H1 (cell line): ENCODE measurements at regions not wholly inside any gene's neighbourhood (a gene's known extent, or its start where the extent isn't known, plus 50 kb on each side); places are given as distances from the start of the nearest gene placed in this dataset.

Source experiments
- CTCF ChIA-PET: fragments of 300-600 bp; sonication (Branson Sonifier 250); formaldehyde crosslinking; loops from one replicate; lab custom pipeline; 2021; ENCODE audit not compliant: partially characterized antibody; lab: Charles Lee
- POLR2A ChIA-PET: fragments of 300-600 bp; sonication (Branson Sonifier 250); formaldehyde crosslinking; loops from one replicate; lab custom pipeline; 2021; ENCODE audit warnings: inconsistent platforms; ENCODE audit not compliant: partially characterized antibody; lab: Charles Lee
- DNase-seq, 2 experiments: peaks; one replicate each; pipeline versions ENCODE4 v3.0.0 to v3.0.0-alpha.2; 2010 to 2022; ENCODE audit warnings: low spot score in 2 of 2, low read depth in 1 of 2, mixed read lengths in 1 of 2
- FAIRE-seq: peaks from 2 replicates; lab custom pipeline; 2011; peaks lifted over from hg19 to GRCh38; lab: Jason Lieb, UNC
- H2AFZ ChIP-seq: 2 replicates; pipeline ENCODE4 v1.8.1; 2012; ENCODE audit warnings: low read length, inconsistent platforms
- H2AK5ac ChIP-seq: 2 replicates; pipeline ENCODE4 v1.6.1; 2013; ENCODE audit warnings: low read depth, low read length
- H2BK120ac ChIP-seq: replicated peaks from 2 replicates; pipeline ENCODE3; 2013; ENCODE audit warnings: low read depth, low read length, inconsistent platforms
- H2BK12ac ChIP-seq: 2 replicates; pipeline ENCODE4 v1.6.1; 2013; ENCODE audit warnings: low read depth, low read length
- H2BK15ac ChIP-seq: 2 replicates; pipeline ENCODE4 v1.6.1; 2013; ENCODE audit warnings: low read length
- H2BK20ac ChIP-seq: 2 replicates; pipeline ENCODE4 v1.6.1; 2013; ENCODE audit warnings: low read length
- H2BK5ac ChIP-seq: 2 replicates; pipeline ENCODE4 v1.6.1; 2013; ENCODE audit warnings: low read depth, low read length
- H3K14ac ChIP-seq: 2 replicates; pipeline ENCODE4 v1.6.1; 2013; ENCODE audit warnings: inconsistent platforms; ENCODE audit not compliant: insufficient read length
- H3K18ac ChIP-seq: 2 replicates; pipeline ENCODE4 v1.6.1; 2013; ENCODE audit warnings: low read length; ENCODE audit errors: extremely low read depth
- H3K23ac ChIP-seq: 2 replicates; pipeline ENCODE4 v1.6.1; 2013; ENCODE audit warnings: inconsistent platforms; ENCODE audit not compliant: insufficient read length
- H3K23me2 ChIP-seq: 2 replicates; pipeline ENCODE4 v1.6.1; 2013; ENCODE audit warnings: low read depth, low read length
- H3K27ac ChIP-seq: 2 replicates; pipeline ENCODE4 v1.6.1; 2011; ENCODE audit warnings: low read depth, low read length, inconsistent platforms
- H3K27me3 ChIP-seq, 4 experiments: replicated peaks in 1 of 4; 1 replicate in 1 of 4; 2 replicates in 3 of 4; pipeline versions ENCODE4 v1.6.1 to v1.8.1; 2011 to 2013; ENCODE audit warnings: low read length in 3 of 4, mild to moderate bottlenecking in 3 of 4, inconsistent platforms in 2 of 4, mixed read lengths in 2 of 4, moderate library complexity in 1 of 4; ENCODE audit not compliant: control insufficient read depth in 3 of 4, insufficient read depth in 3 of 4; ENCODE audit errors: extremely low read depth in 1 of 4
- H3K36me3 ChIP-seq, 4 experiments: 2 replicates each; pipeline versions ENCODE4 v1.6.1 to v1.8.1; 2011 to 2013; ENCODE audit warnings: mild to moderate bottlenecking in 4 of 4, low read length in 3 of 4, moderate library complexity in 2 of 4, control low read depth in 1 of 4, inconsistent platforms in 1 of 4; ENCODE audit not compliant: insufficient read depth in 4 of 4, control insufficient read depth in 2 of 4
- H3K4ac ChIP-seq: replicated peaks from 2 replicates; pipeline ENCODE3; 2013; ENCODE audit warnings: low read length, low read depth, mixed read lengths, inconsistent platforms; ENCODE audit not compliant: insufficient read length
- H3K4me1 ChIP-seq, 4 experiments: replicated peaks in 1 of 4; 1 replicate in 1 of 4; 2 replicates in 3 of 4; pipeline versions ENCODE4 v1.6.1 to v1.8.1; 2011 to 2013; ENCODE audit warnings: low read length in 3 of 4, inconsistent platforms in 2 of 4, mixed read lengths in 1 of 4; ENCODE audit not compliant: insufficient read depth in 4 of 4, control insufficient read depth in 3 of 4
- H3K4me2 ChIP-seq, 2 experiments: 2 replicates each; pipeline versions ENCODE4 v1.6.1 to v1.8.1; 2011 to 2013; ENCODE audit warnings: low read depth in 2 of 2, low read length in 2 of 2, control low read depth in 1 of 2, inconsistent platforms in 1 of 2, mild to moderate bottlenecking in 1 of 2; ENCODE audit not compliant: insufficient read depth in 1 of 2
- H3K4me3 ChIP-seq, 4 experiments: fragments of 200-600, 300-600 bp in 1 of 4; sonication (generic), shearing (Covaris generic), sonication (Bioruptor Twin) in 1 of 4; 2 replicates each; pipeline versions ENCODE4 v1.5.1 to v1.8.1; 2011 to 2016; ENCODE audit warnings: low read length in 4 of 4, low read depth in 3 of 4, control low read depth in 2 of 4, inconsistent platforms in 2 of 4, mild to moderate bottlenecking in 2 of 4, mixed read lengths in 1 of 4, moderate library complexity in 1 of 4; ENCODE audit not compliant: insufficient read depth in 2 of 4; ENCODE audit errors: extremely low read depth in 1 of 4
- H3K56ac ChIP-seq: replicated peaks from 2 replicates; pipeline ENCODE3; 2013; ENCODE audit warnings: low read depth, mild to moderate bottlenecking, mixed read lengths, low read length, inconsistent platforms; ENCODE audit not compliant: insufficient read length
- H3K79me1 ChIP-seq: 2 replicates; pipeline ENCODE4 v1.6.1; 2013; ENCODE audit warnings: low read depth, low read length, control low read depth
- H3K79me2 ChIP-seq, 2 experiments: 2 replicates each; pipeline versions ENCODE4 v1.6.1 to v1.8.1; 2012 to 2013; ENCODE audit warnings: low read length in 2 of 2, mild to moderate bottlenecking in 2 of 2, inconsistent platforms in 1 of 2; ENCODE audit not compliant: insufficient read depth in 2 of 2, control insufficient read depth in 1 of 2
- H3K9ac ChIP-seq, 4 experiments: replicated peaks in 1 of 4; 1 replicate in 1 of 4; 2 replicates in 3 of 4; pipeline versions ENCODE4 v1.6.1 to v1.8.1; 2011 to 2013; ENCODE audit warnings: low read depth in 3 of 4, low read length in 3 of 4, control low read depth in 2 of 4, mild to moderate bottlenecking in 2 of 4, moderate library complexity in 2 of 4, inconsistent platforms in 1 of 4; ENCODE audit errors: extremely low read depth in 1 of 4
- H3K9me3 ChIP-seq, 2 experiments: 2 replicates each; pipeline versions ENCODE4 v1.6.1 to v1.8.1; 2012 to 2013; ENCODE audit warnings: mild to moderate bottlenecking in 2 of 2, moderate library complexity in 2 of 2, control low read depth in 1 of 2, inconsistent platforms in 1 of 2, low read depth in 1 of 2, low read length in 1 of 2, mixed read lengths in 1 of 2; ENCODE audit not compliant: insufficient read depth in 2 of 2
- H4K20me1 ChIP-seq, 2 experiments: replicated peaks in 1 of 2; 2 replicates each; pipeline versions ENCODE3 to v1.8.1; 2011 to 2013; ENCODE audit warnings: inconsistent platforms in 2 of 2, low read length in 2 of 2, mild to moderate bottlenecking in 1 of 2; ENCODE audit not compliant: insufficient read depth in 2 of 2, control insufficient read depth in 1 of 2
- H4K5ac ChIP-seq: 2 replicates; pipeline ENCODE4 v1.6.1; 2013; ENCODE audit warnings: low read length, low read depth, mixed read lengths, inconsistent platforms; ENCODE audit not compliant: insufficient read length
- H4K8ac ChIP-seq: 2 replicates; pipeline ENCODE4 v1.8.0; 2013; ENCODE audit warnings: mild to moderate bottlenecking, moderate library complexity, low read length, inconsistent platforms; ENCODE audit not compliant: insufficient read depth; ENCODE audit errors: extremely low read depth
- H4K91ac ChIP-seq: replicated peaks from 2 replicates; pipeline ENCODE3; 2013; ENCODE audit warnings: low read length, mixed read lengths, inconsistent platforms; ENCODE audit not compliant: insufficient read length
- BACH1 ChIP-seq: IDR thresholded peaks from 2 replicates; pipeline ENCODE4 v1.6.1; 2012; ENCODE audit warnings: low read length, improper control_type of control experiment
- BCL11A ChIP-seq, 2 experiments: IDR thresholded peaks; one replicate each; pipeline ENCODE4 v1.6.1; 2011; ENCODE audit warnings: low read depth in 2 of 2, low read length in 2 of 2, mild to moderate bottlenecking in 2 of 2
- BRCA1 ChIP-seq: IDR thresholded peaks from 2 replicates; pipeline ENCODE4 v1.6.1; 2012; ENCODE audit warnings: low read depth, low read length, improper control_type of control experiment
- CTCF ChIP-seq, 3 experiments: IDR thresholded peaks; 1 replicate in 2 of 3; 2 replicates in 1 of 3; pipeline versions ENCODE4 v1.5.1 to v1.6.1; 2011; ENCODE audit warnings: low read length in 3 of 3, mild to moderate bottlenecking in 3 of 3, inconsistent platforms in 2 of 3, low read depth in 1 of 3, moderate library complexity in 1 of 3; ENCODE audit not compliant: insufficient read depth in 1 of 3; ENCODE audit errors: control extremely low read depth in 1 of 3
- EP300 ChIP-seq, 2 experiments: IDR thresholded peaks; 1 replicate in 1 of 2; 2 replicates in 1 of 2; pipeline ENCODE4 v1.6.1; 2011 to 2012; ENCODE audit warnings: low read depth in 2 of 2, low read length in 2 of 2, mild to moderate bottlenecking in 2 of 2, borderline replicate concordance in 1 of 2, inconsistent platforms in 1 of 2, moderate library complexity in 1 of 2
- NRF1 ChIP-seq: IDR thresholded peaks from 2 replicates; pipeline ENCODE4 v1.6.1; 2011; ENCODE audit warnings: mild to moderate bottlenecking, low read depth, low read length, improper control_type of control experiment
- RAD21 ChIP-seq, 2 experiments: IDR thresholded peaks in 1 of 2; conservative IDR thresholded peaks in 1 of 2; 2 replicates each; pipeline ENCODE4 v1.6.1; 2011; ENCODE audit warnings: low read depth in 2 of 2, low read length in 2 of 2, improper control_type of control experiment in 1 of 2, inconsistent platforms in 1 of 2, mild to moderate bottlenecking in 1 of 2, moderate library complexity in 1 of 2
- SIRT6 ChIP-seq: IDR thresholded peaks from one replicate; pipeline ENCODE4 v1.7.1; 2012; ENCODE audit warnings: low read length, inconsistent platforms
- SIX5 ChIP-seq: IDR thresholded peaks from 2 replicates; pipeline ENCODE4 v1.6.1; 2011; ENCODE audit warnings: mild to moderate bottlenecking, low read depth, low read length
- SP2 ChIP-seq: IDR thresholded peaks from 2 replicates; pipeline ENCODE4 v1.6.1; 2012; ENCODE audit warnings: mild to moderate bottlenecking, low read length, inconsistent platforms
- SP4 ChIP-seq: IDR thresholded peaks from 2 replicates; pipeline ENCODE4 v1.6.1; 2012; ENCODE audit warnings: low read length, inconsistent platforms
- SRF ChIP-seq: IDR thresholded peaks from 2 replicates; pipeline ENCODE4 v1.6.1; 2011; ENCODE audit warnings: mild to moderate bottlenecking, low read depth, low read length, moderate library complexity
- TCF12 ChIP-seq: IDR thresholded peaks from 2 replicates; pipeline ENCODE4 v1.6.1; 2011; ENCODE audit warnings: low read depth, mild to moderate bottlenecking, low read length
- TEAD4 ChIP-seq: IDR thresholded peaks from 2 replicates; pipeline ENCODE4 v1.6.1; 2012; ENCODE audit warnings: low read depth, low read length, inconsistent platforms, mixed read lengths
- WGBS, 2 experiments: shearing (Covaris generic) in 1 of 2; methylation state at CpG; one replicate each; pipeline versions ENCODE4 v1.1.6 to v1.1.7; 2013 to 2015; ENCODE audit warnings: low lambda C conversion rate in 2 of 2, mixed read lengths in 2 of 2, inconsistent platforms in 1 of 2, low coverage in 1 of 2, missing lambda C conversion rate in 1 of 2; ENCODE audit not compliant: insufficient replicate concordance in 2 of 2, insufficient coverage in 1 of 2, insufficient read length in 1 of 2; ENCODE audit errors: extremely low coverage in 1 of 2, missing lambda C conversion rate in 1 of 2; 5-methylcytosine and 5-hydroxymethylcytosine counted together

DNA sequence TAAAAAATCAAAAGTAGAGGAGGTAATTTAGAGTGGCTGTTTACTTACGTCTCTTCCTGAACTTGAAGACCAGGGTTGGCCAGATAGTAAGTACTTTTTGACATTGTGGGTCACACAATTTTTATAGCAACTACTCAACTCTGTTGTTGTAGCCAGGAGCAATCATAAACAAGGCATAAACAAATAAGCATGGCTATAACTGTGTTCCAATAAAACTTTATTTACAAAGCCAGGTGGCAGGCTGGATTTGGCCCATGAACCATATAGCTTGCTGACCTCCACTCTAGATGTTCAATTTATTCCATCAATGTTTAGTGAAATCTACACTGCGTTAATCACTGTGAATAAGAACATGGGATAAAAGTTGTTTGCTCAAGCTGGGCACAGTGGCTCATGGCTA is 500.4 kb upstream of the ERCC4 start:
- H2BK12ac ChIP-seq: no peak overlapping the region
- no peak overlapping the region for H3K27ac ChIP-seq
- H3K4me1 ChIP-seq: no peaks in the 10 kb centered on the region
- H3K79me1 ChIP-seq: no peaks in the 10 kb centered on the region
- no peak overlapping the region for H2AK5ac ChIP-seq
- no peak overlapping the region for H3K4ac ChIP-seq
- no peak for DNase-seq
- H3K23ac ChIP-seq: no peak overlapping the region
- no peaks in the 10 kb centered on the region for H3K9me3 ChIP-seq
- H2BK5ac ChIP-seq: no peak overlapping the region
- H2BK120ac ChIP-seq: no peak overlapping the region
- H4K5ac ChIP-seq: no peak overlapping the region
- no peak overlapping the region for H3K9ac ChIP-seq
- no peaks in the 10 kb centered on the region for H4K20me1 ChIP-seq
- no peak overlapping the region for H4K8ac ChIP-seq
- no peaks in the 10 kb centered on the region for H3K27me3 ChIP-seq
- H3K23me2 ChIP-seq: no peaks in the 10 kb centered on the region
- WGBS, 2 experiments: 92% methylated on average over 2 of the region's 2 CpGs; no CpG with 5 or more reads in 1 of the 2 experiments
- no peak overlapping the region for H2AFZ ChIP-seq
- H3K4me3 ChIP-seq: no peak overlapping the region
- H2BK20ac ChIP-seq: no peak overlapping the region
- FAIRE-seq: no peak
- no peak overlapping the region for H2BK15ac ChIP-seq
- ChIA-PET POLR2A (no interaction called here), CTCF (no interaction called here)
- no peak overlapping the region for H4K91ac ChIP-seq
- peaks cover 0 to 3% (median under 1%) of the 10 kb centered on the region in 4 experiments; a peak in 2 of 8 replicates for H3K36me3 ChIP-seq
- no peak overlapping the region for H3K56ac ChIP-seq
- no peak overlapping the region for H3K18ac ChIP-seq
- no peak overlapping the region for H3K4me2 ChIP-seq
- no peaks in the 10 kb centered on the region for H3K79me2 ChIP-seq
- H3K14ac ChIP-seq: no peak overlapping the region
- TF ChIP-seq CTCF (IDR thresholded peaks at IDR 0.05; ENCODE audit: control extremely low read depth in 1 of 3, insufficient read depth in 1 of 3, low read depth in 1 of 3, low read length in 3 of 3) (no peak), SRF (no peak), EP300 (IDR thresholded peaks at IDR 0.05; ENCODE audit: borderline replicate concordance in 1 of 2, low read depth in 2 of 2, low read length in 2 of 2) (no peak), NRF1 (no peak), SP4 (no peak), TEAD4 (no peak), BCL11A (IDR thresholded peaks at IDR 0.05; ENCODE audit: low read depth in 2 of 2, low read length in 2 of 2) (no peak), TCF12 (no peak), SIX5 (no peak), BRCA1 (no peak), BACH1 (no peak), RAD21 (IDR thresholded peaks at IDR 0.05 in 1 of 2, conservative IDR thresholded peaks at IDR 0.05 in 1 of 2; ENCODE audit: low read depth in 2 of 2, low read length in 2 of 2) (no peak), SIRT6 (no peak), SP2 (no peak)
